SU-DHL-6 (cell line): ENCODE measurements at regions not wholly inside any gene's neighbourhood (a gene's known extent, or its start where the extent isn't known, plus 50 kb on each side); places are given as distances from the start of the nearest gene placed in this dataset.
"Not testable (repeated sequence)": the region's sequence is repeated elsewhere in the genome, so short reads cannot be mapped to it uniquely, and the experiment has no call there.

Source experiments
- H2AFZ ChIP-seq: fragments of 200-600 bp; sonication (generic); 2 replicates; pipeline ENCODE4 v1.6.1; 2014; ENCODE audit warnings: low read depth, mild to moderate bottlenecking, moderate library complexity, mixed read lengths, antibody characterized with exemption, low read length; ENCODE audit not compliant: severe bottlenecking
- H3F3A ChIP-seq: fragments of 200-600 bp; shearing (Covaris generic); 2 replicates; pipeline ENCODE4 v1.6.0; 2016; ENCODE audit warnings: antibody characterized with exemption, mild to moderate bottlenecking; ENCODE audit not compliant: insufficient read depth
- H3K27ac ChIP-seq: fragments of 200-600 bp; sonication (generic); 2 replicates; pipeline ENCODE4 v1.5.1; 2016; ENCODE audit warnings: low read depth, mild to moderate bottlenecking, low read length, moderate library complexity, mixed read lengths
- H3K27me3 ChIP-seq: fragments of 200-600 bp; sonication (generic), shearing (Covaris generic); 2 replicates; pipeline ENCODE4 v1.6.0; 2014; ENCODE audit warnings: mild to moderate bottlenecking, low read length
- H3K36me3 ChIP-seq: fragments of 200-600 bp; sonication (generic); 2 replicates; pipeline ENCODE4 v1.6.1; 2014; ENCODE audit warnings: mild to moderate bottlenecking, low read length, mixed read lengths
- H3K4me2 ChIP-seq: fragments of 300-600, 200-600 bp; shearing (Covaris generic), sonication (generic); 2 replicates; pipeline ENCODE4 v1.6.0; 2014; ENCODE audit warnings: low read length, low read depth, mild to moderate bottlenecking; ENCODE audit not compliant: poor library complexity, severe bottlenecking
- H3K4me3 ChIP-seq: fragments of 200-600 bp; sonication (generic); 2 replicates; pipeline ENCODE4 v1.5.1; 2014; ENCODE audit warnings: antibody characterized with exemption, low read length, mild to moderate bottlenecking, mixed read lengths; ENCODE audit not compliant: insufficient read depth, poor library complexity, severe bottlenecking
- H3K79me2 ChIP-seq: fragments of 200-600 bp; sonication (generic); 2 replicates; pipeline ENCODE4 v1.6.1; 2014; ENCODE audit warnings: mild to moderate bottlenecking, low read length, moderate library complexity; ENCODE audit not compliant: insufficient read depth
- H3K9ac ChIP-seq: fragments of 200-600 bp; sonication (generic); 2 replicates; pipeline ENCODE4 v1.7.0; 2014; ENCODE audit warnings: mild to moderate bottlenecking, low read length
- H3K9me2 ChIP-seq: fragments of 200-600 bp; sonication (generic); replicated peaks from 2 replicates; pipeline ENCODE4 v1.6.1; 2014; ENCODE audit warnings: low read length; ENCODE audit not compliant: insufficient read depth
- H3K9me3 ChIP-seq: fragments of 200-600 bp; sonication (generic); 2 replicates; pipeline ENCODE4 v1.6.1; 2014; ENCODE audit warnings: low read length, mixed read lengths; ENCODE audit not compliant: insufficient read depth
- H4K20me1 ChIP-seq: fragments of 200-600 bp; sonication (generic); 2 replicates; pipeline ENCODE4 v1.6.1; 2014; ENCODE audit warnings: low read depth, mild to moderate bottlenecking, antibody characterized with exemption, low read length, moderate library complexity, mixed read lengths
- CTCF ChIP-seq: fragments of 200-600 bp; sonication (generic); IDR thresholded peaks from one replicate; pipeline ENCODE4 v1.5.1; 2017; ENCODE audit warnings: antibody characterized with exemption, mild to moderate bottlenecking, low read length, moderate library complexity; ENCODE audit not compliant: insufficient read depth, poor library complexity, severe bottlenecking
- EZH2phosphoT487 ChIP-seq: fragments of 200-600 bp; sonication (generic), shearing (Covaris generic); conservative IDR thresholded peaks from 2 replicates; pipeline ENCODE4 v1.6.1; 2018; ENCODE audit warnings: mild to moderate bottlenecking, antibody characterized with exemption, low read length, moderate library complexity, mixed read lengths

DNA sequence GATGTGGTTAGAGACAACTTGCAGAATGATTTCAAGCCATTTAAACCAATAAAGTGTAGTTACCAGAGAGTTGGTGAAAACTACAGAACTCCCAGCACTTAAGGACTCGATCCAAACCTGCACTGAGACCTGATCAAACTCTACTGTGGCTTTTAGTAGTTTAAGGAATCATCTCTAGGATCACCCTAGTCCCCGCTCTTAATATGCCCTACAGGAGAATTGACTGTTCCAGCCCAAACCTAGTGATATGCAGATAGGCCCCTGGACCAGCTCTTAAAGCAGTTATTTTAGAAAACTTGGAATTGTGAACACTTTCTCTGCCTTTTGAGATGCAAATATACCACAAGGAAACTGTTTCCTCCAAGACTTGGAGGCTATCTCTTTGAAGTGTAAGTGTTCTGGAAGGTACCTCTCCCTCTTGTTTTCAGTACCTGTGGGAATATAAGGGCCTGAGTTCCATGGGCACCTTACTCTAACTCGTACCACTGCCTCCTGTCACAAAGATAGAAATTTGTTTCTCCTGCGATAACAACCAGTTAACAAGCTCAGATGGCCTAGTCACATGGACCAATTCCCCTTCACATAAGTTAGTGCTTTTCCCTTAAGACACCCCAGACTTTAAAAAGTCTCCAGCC, 1367.2 kb upstream of the SLC39A10 start:
- Histone ChIP-seq H3K79me2 (no peaks in the 10 kb centered on the region), H3K4me2 (no peak overlapping the region), H2AFZ (no peak overlapping the region), H3K36me3 (no peaks in the 10 kb centered on the region), H3K27ac (no peak overlapping the region), H4K20me1 (no peaks in the 10 kb centered on the region), H3K27me3 (no peaks in the 10 kb centered on the region), H3K9ac (no peak overlapping the region), H3K9me3 (no peaks in the 10 kb centered on the region), H3F3A (no peaks in the 10 kb centered on the region), H3K4me3 (no peak overlapping the region), H3K9me2 (no peaks in the 10 kb centered on the region)
- TF ChIP-seq CTCF (no peak), EZH2phosphoT487 (no peak)

DNA sequence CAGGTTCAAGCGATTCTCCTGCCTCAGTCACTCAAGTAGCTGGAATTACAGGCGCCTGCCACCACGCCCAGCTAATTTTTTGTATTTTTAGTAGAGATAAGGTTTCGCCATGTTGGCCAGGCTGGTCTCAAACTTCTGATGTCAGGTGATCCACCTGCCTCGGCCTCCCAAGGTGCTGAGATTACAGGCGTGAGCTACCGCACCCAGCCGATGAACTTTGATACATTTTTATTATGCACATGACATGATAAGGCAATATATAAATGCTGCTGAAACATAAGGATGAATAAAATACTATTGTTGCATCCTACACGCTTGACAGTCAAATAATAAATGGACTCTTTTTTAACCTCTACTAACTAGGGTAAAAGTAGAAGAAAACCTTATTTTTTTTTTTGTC, 1380.4 kb upstream of the SLC39A10 start:
- not testable (repeated sequence) for H3K4me2 ChIP-seq, H3K27me3 ChIP-seq, H3K9me2 ChIP-seq, H3K79me2 ChIP-seq, H3K36me3 ChIP-seq, H3K9ac ChIP-seq, H3F3A ChIP-seq, H3K9me3 ChIP-seq, H4K20me1 ChIP-seq, H2AFZ ChIP-seq, H3K27ac ChIP-seq, H3K4me3 ChIP-seq

DNA sequence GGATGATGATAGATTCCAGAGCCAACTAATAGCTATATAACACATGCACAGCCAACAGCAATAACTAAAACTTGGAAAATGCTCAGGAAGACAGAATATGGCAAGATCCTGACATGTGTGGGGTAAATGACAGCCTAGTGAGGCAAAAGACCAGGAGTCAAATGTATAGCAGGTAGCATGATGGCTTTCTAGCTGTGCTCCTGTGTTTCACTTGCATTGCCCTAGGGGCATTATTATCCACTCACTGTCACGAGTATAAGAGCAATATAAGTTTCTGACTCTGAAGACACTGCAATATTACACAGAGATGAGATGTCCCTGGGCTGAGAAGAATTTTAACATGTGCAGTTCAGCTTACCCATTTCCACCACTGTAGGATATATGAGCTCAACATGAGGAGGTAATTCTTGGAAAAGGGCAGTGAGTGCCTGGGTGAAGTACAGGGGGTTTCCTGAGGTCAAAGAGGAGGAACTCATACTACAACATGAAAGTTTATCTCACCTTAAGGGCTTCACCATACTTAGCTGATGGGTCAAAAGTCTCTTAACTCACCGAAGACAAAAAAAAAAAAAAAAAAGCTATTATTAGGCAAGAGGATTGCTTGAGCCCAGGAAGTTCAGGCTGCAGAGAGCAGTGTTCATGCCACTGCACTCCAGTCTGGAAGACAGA, 1385.6 kb upstream of the SLC39A10 start:
- Histone ChIP-seq H3K4me3 (no peak overlapping the region), H3K9me2 (no peaks in the 10 kb centered on the region), H3K9ac (no peak overlapping the region), H2AFZ (no peak overlapping the region), H3K27ac (no peak overlapping the region), H4K20me1 (no peaks in the 10 kb centered on the region), H3K36me3 (no peaks in the 10 kb centered on the region), H3K4me2 (no peak overlapping the region), H3K79me2 (no peaks in the 10 kb centered on the region), H3F3A (no peaks in the 10 kb centered on the region), H3K9me3 (no peaks in the 10 kb centered on the region), H3K27me3 (no peaks in the 10 kb centered on the region)
- TF ChIP-seq CTCF (no peak), EZH2phosphoT487 (no peak)

- Histone ChIP-seq H3K79me2 (no peaks in the 10 kb centered on the region), H3K9ac (no peak overlapping the region), H2AFZ (no peak overlapping the region), H3K27me3 (no peaks in the 10 kb centered on the region), H3K9me3 (no peaks in the 10 kb centered on the region), H3F3A (no peaks in the 10 kb centered on the region), H3K9me2 (no peaks in the 10 kb centered on the region), H3K4me2 (no peak overlapping the region), H3K4me3 (no peak overlapping the region), H3K27ac (no peak overlapping the region), H4K20me1 (no peaks in the 10 kb centered on the region), H3K36me3 (no peaks in the 10 kb centered on the region)
- TF ChIP-seq CTCF (no peak), EZH2phosphoT487 (no peak)
Measured at GRCh38 chr2:194270648-194271047, 1386.4 kb upstream of the SLC39A10 start.
